Activated CD4-positive, alpha-beta T cell treated with anti-CD3 and anti-CD28 coated beads for 48 hours (primary cell): ENCODE measurements at regions not wholly inside any gene's neighbourhood (a gene's known extent, or its start where the extent isn't known, plus 50 kb on each side); places are given as distances from the start of the nearest gene placed in this dataset.
"Not testable (repeated sequence)": the region's sequence is repeated elsewhere in the genome, so short reads cannot be mapped to it uniquely, and the experiment has no call there.

Experiments
- DNase-seq: peaks from one replicate; pipeline ENCODE4 v3.0.0-alpha.2; 2020

- no peak for DNase-seq
Measured at GRCh38 chr9:106728860-106729259, 134.1 kb upstream of the ZNF462 start.

- DNase-seq = no peak
Measured at GRCh38 chr9:106731910-106732309, 131.1 kb upstream of the ZNF462 start.

GRCh38 chr9:106733828-106734380 lies 129.1 kb upstream of the ZNF462 start:
- DNase-seq = no peak

- no peak for DNase-seq
Measured at GRCh38 chr9:106737516-106737915, 125.5 kb upstream of the ZNF462 start.

- no peak for DNase-seq
Measured at GRCh38 chr9:106738109-106738508, 124.9 kb upstream of the ZNF462 start.

GRCh38 chr9:106745457-106745856 lies 117.5 kb upstream of the ZNF462 start:
- DNase-seq = no peak

- no peak for DNase-seq
Measured at GRCh38 chr9:106745876-106746275, 117.1 kb upstream of the ZNF462 start.

- DNase-seq = no peak
Measured at GRCh38 chr9:106751681-106752080, 111.3 kb upstream of the ZNF462 start.

- no peak for DNase-seq
Measured at GRCh38 chr9:106752581-106752980, 110.4 kb upstream of the ZNF462 start.

GRCh38 chr9:106753155-106753671 lies 109.8 kb upstream of the ZNF462 start:
- DNase-seq = no peak

GRCh38 chr9:106755736-106756135 lies 107.2 kb upstream of the ZNF462 start:
- DNase-seq = no peak

GRCh38 chr9:106757514-106757913 lies 105.5 kb upstream of the ZNF462 start:
- no peak for DNase-seq

GRCh38 chr9:106758911-106759310 lies 104.1 kb upstream of the ZNF462 start:
- DNase-seq = no peak

- DNase-seq = no peak
Measured at GRCh38 chr9:106761493-106761892, 101.5 kb upstream of the ZNF462 start.

GRCh38 chr9:106766616-106767015 lies 96.3 kb upstream of the ZNF462 start:
- no peak for DNase-seq

- DNase-seq = no peak
Measured at GRCh38 chr9:106769331-106769730, 93.6 kb upstream of the ZNF462 start.

- DNase-seq = no peak
Measured at GRCh38 chr9:106771608-106772007, 91.4 kb upstream of the ZNF462 start.

- DNase-seq = no peak
Measured at GRCh38 chr9:106772523-106773290, 90.3 kb upstream of the ZNF462 start.

GRCh38 chr9:106773750-106774149 lies 89.2 kb upstream of the ZNF462 start:
- no peak for DNase-seq

- no peak for DNase-seq
Measured at GRCh38 chr9:106775960-106776359, 87.0 kb upstream of the ZNF462 start.

- no peak for DNase-seq
Measured at GRCh38 chr9:106779796-106780195, 83.2 kb upstream of the ZNF462 start.

- no peak for DNase-seq
Measured at GRCh38 chr9:106783121-106783520, 79.8 kb upstream of the ZNF462 start.

- no peak for DNase-seq
Measured at GRCh38 chr9:106784076-106784475, 78.9 kb upstream of the ZNF462 start.

GRCh38 chr9:106785200-106785599 lies 77.8 kb upstream of the ZNF462 start:
- no peak for DNase-seq

- not testable (repeated sequence) for DNase-seq
Measured at GRCh38 chr9:106788021-106788420, 74.9 kb upstream of the ZNF462 start.
